CD14-positive monocyte (primary cell): ENCODE measurements at regions not wholly inside any gene's neighbourhood (a gene's known extent, or its start where the extent isn't known, plus 50 kb on each side); places are given as distances from the start of the nearest gene placed in this dataset.

Experiments
- DNase-seq, 3 donors: peaks; one replicate each; pipeline ENCODE4 v3.0.0-alpha.2; 2011 to 2022
- H2AFZ ChIP-seq: 2 replicates; pipeline ENCODE4 v1.6.0; 2012; ENCODE audit warnings: mild to moderate bottlenecking, low read depth, low read length, inconsistent platforms; ENCODE audit not compliant: insufficient read depth, poor library complexity, severe bottlenecking
- H3K27ac ChIP-seq, 2 donors: 1 replicate in 1 of 2; 2 replicates in 1 of 2; pipeline ENCODE4 v1.5.1; 2012 to 2013; ENCODE audit warnings: low read length in 2 of 2, control low read depth in 1 of 2, inconsistent platforms in 1 of 2, low read depth in 1 of 2, mild to moderate bottlenecking in 1 of 2
- H3K27me3 ChIP-seq, 2 donors: one replicate each; pipeline versions ENCODE4 v1.6.0 to v1.6.1; 2011 to 2013; ENCODE audit warnings: low read length in 2 of 2; ENCODE audit not compliant: control insufficient read depth in 2 of 2, insufficient read depth in 2 of 2
- H3K36me3 ChIP-seq, 2 donors: replicated peaks in 1 of 2; 1 replicate in 1 of 2; 2 replicates in 1 of 2; pipeline versions ENCODE4 v1.5.1 to v1.6.1; 2012 to 2013; ENCODE audit warnings: low read length in 2 of 2, control low read depth in 1 of 2, inconsistent platforms in 1 of 2, mild to moderate bottlenecking in 1 of 2; ENCODE audit not compliant: insufficient read depth in 2 of 2, control insufficient read depth in 1 of 2
- H3K4me1 ChIP-seq, 2 donors: 1 replicate in 1 of 2; 2 replicates in 1 of 2; pipeline versions ENCODE4 v1.5.1 to v1.6.1; 2012 to 2013; ENCODE audit warnings: low read length in 2 of 2, control low read depth in 1 of 2, inconsistent platforms in 1 of 2, mild to moderate bottlenecking in 1 of 2, moderate library complexity in 1 of 2; ENCODE audit not compliant: insufficient read depth in 2 of 2, control insufficient read depth in 1 of 2
- H3K4me2 ChIP-seq: replicated peaks from 2 replicates; pipeline ENCODE3; 2012; ENCODE audit warnings: low read length, moderate library complexity, mild to moderate bottlenecking; ENCODE audit not compliant: poor library complexity, severe bottlenecking; ENCODE audit errors: extremely low read depth
- H3K4me3 ChIP-seq, 3 experiments: fragments of 200-600 bp in 1 of 3; sonication (generic) in 1 of 3; replicated peaks in 1 of 3; 1 replicate in 2 of 3; 2 replicates in 1 of 3; pipeline ENCODE4 v1.5.1; 2011 to 2013; ENCODE audit warnings: low read length in 3 of 3, mild to moderate bottlenecking in 3 of 3, control low read depth in 2 of 3, low read depth in 2 of 3, inconsistent platforms in 1 of 3, moderate library complexity in 1 of 3
- H3K79me2 ChIP-seq: 2 replicates; pipeline ENCODE4 v1.6.0; 2012; ENCODE audit warnings: mild to moderate bottlenecking, control low read depth, inconsistent platforms, low read length, moderate library complexity; ENCODE audit not compliant: insufficient read depth
- H3K9ac ChIP-seq: 2 replicates; pipeline ENCODE4 v1.6.0; 2017; ENCODE audit warnings: low read length, mild to moderate bottlenecking; ENCODE audit not compliant: insufficient read depth, poor library complexity, severe bottlenecking
- H3K9me3 ChIP-seq, 2 donors: replicated peaks in 1 of 2; 1 replicate in 1 of 2; 2 replicates in 1 of 2; pipeline versions ENCODE4 v1.5.1 to v1.6.1; 2012 to 2013; ENCODE audit warnings: low read length in 2 of 2, control low read depth in 1 of 2; ENCODE audit not compliant: control insufficient read depth in 1 of 2, insufficient read depth in 1 of 2
- H4K20me1 ChIP-seq: 2 replicates; pipeline ENCODE4 v1.6.0; 2012; ENCODE audit warnings: mild to moderate bottlenecking, low read length, control low read depth, moderate library complexity; ENCODE audit not compliant: insufficient read depth
- H3K27ac Mint-ChIP-seq, 7 donors: one replicate each; pipeline ENCODE4 v1.8.0; 2020; ENCODE audit warnings: mild to moderate bottlenecking in 7 of 7, mixed read lengths in 7 of 7, moderate library complexity in 6 of 7, inconsistent platforms in 2 of 7
- H3K27me3 Mint-ChIP-seq, 3 donors: one replicate each; pipeline ENCODE4 v1.8.0; 2021 to 2022; ENCODE audit warnings: low read depth in 3 of 3, mild to moderate bottlenecking in 3 of 3, mixed read lengths in 3 of 3, moderate library complexity in 3 of 3, inconsistent platforms in 1 of 3
- H3K36me3 Mint-ChIP-seq, 2 donors: one replicate each; pipeline ENCODE4 v1.8.0; 2020; ENCODE audit warnings: mixed read lengths in 2 of 2, inconsistent platforms in 1 of 2, mild to moderate bottlenecking in 1 of 2
- H3K4me1 Mint-ChIP-seq: one replicate; pipeline ENCODE4 v1.8.0; 2020; ENCODE audit warnings: mild to moderate bottlenecking, mixed read lengths
- H3K4me3 Mint-ChIP-seq, 2 donors: one replicate each; pipeline ENCODE4 v1.8.0; 2020; ENCODE audit warnings: mild to moderate bottlenecking in 2 of 2, mixed read lengths in 2 of 2, moderate library complexity in 1 of 2
- H3K9me3 Mint-ChIP-seq, 7 donors: one replicate each; pipeline ENCODE4 v1.8.0; 2020 to 2022; ENCODE audit warnings: mixed read lengths in 7 of 7, mild to moderate bottlenecking in 6 of 7, moderate library complexity in 6 of 7, inconsistent platforms in 2 of 7
- WGBS: methylation state at CpG from one replicate; pipeline ENCODE4 v1.1.5; 2013; ENCODE audit warnings: missing lambda C conversion rate; ENCODE audit not compliant: insufficient coverage; 5-methylcytosine and 5-hydroxymethylcytosine counted together
- intact Hi-C, 2 donors: fragments of 100-400 bp; cut with micrococcal nuclease; formaldehyde crosslinking; loops; one replicate each; pipeline versions ENCODE4 v1.15.0 to v1.15.1; 2023
- TF ChIP-seq, protein P1 (sequence below): fragments of 200-600 bp; IDR thresholded peaks from one replicate; pipeline ENCODE4 v1.8.0; 2022; ENCODE audit warnings: antibody characterized with exemption, mild to moderate bottlenecking

DNA sequence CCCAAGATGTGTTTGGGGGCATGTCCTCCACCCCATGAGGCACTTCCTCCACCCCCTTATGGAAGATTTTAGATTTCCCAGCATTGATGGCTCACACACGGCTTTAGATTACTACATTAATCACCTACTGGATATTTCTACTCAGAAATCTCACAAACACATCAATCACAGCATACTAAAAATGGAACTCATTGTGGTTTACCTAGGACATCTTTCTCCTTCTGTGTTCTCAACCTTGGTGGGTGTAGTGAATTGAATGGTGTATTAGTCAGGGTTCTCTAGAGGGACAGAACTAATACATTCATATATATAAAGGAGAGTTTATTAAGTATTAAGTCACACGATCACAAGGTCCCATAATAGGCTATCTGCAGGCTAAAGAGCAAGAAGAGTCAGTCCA, 82.1 kb upstream of the CYRIA start:
- no peaks in the 10 kb centered on the region for H3K79me2 ChIP-seq
- Mint-ChIP-seq H3K4me3 (no peak overlapping the region), H3K9me3 (peaks cover 0 to 2% (median 0%) of the 10 kb centered on the region in 7 donors), H3K4me1 (peaks cover 17% of the 10 kb centered on the region), H3K36me3 (no peaks in the 10 kb centered on the region), H3K27me3 (peaks cover 0 to 7% (median 0%) of the 10 kb centered on the region in 3 donors), H3K27ac (no peak overlapping the region)
- TF ChIP-seq, protein P1, sequence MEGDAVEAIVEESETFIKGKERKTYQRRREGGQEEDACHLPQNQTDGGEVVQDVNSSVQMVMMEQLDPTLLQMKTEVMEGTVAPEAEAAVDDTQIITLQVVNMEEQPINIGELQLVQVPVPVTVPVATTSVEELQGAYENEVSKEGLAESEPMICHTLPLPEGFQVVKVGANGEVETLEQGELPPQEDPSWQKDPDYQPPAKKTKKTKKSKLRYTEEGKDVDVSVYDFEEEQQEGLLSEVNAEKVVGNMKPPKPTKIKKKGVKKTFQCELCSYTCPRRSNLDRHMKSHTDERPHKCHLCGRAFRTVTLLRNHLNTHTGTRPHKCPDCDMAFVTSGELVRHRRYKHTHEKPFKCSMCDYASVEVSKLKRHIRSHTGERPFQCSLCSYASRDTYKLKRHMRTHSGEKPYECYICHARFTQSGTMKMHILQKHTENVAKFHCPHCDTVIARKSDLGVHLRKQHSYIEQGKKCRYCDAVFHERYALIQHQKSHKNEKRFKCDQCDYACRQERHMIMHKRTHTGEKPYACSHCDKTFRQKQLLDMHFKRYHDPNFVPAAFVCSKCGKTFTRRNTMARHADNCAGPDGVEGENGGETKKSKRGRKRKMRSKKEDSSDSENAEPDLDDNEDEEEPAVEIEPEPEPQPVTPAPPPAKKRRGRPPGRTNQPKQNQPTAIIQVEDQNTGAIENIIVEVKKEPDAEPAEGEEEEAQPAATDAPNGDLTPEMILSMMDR: no peak
- H3K4me3 ChIP-seq: no peak overlapping the region
- no peak overlapping the region for H3K27ac ChIP-seq
- intact Hi-C loops: no loop called here
- peaks cover 2 to 4% of the 10 kb centered on the region in 2 donors for H3K4me1 ChIP-seq
- no peak overlapping the region for H3K9ac ChIP-seq
- H3K27me3 ChIP-seq: no peaks in the 10 kb centered on the region
- no peaks in the 10 kb centered on the region for H3K9me3 ChIP-seq
- no peak overlapping the region for H3K4me2 ChIP-seq
- H2AFZ ChIP-seq: no peak overlapping the region
- no peak for DNase-seq
- no peaks in the 10 kb centered on the region for H4K20me1 ChIP-seq
- no peaks in the 10 kb centered on the region for H3K36me3 ChIP-seq
- WGBS: no CpG with 5 or more reads among the region's 2 CpGs

DNA sequence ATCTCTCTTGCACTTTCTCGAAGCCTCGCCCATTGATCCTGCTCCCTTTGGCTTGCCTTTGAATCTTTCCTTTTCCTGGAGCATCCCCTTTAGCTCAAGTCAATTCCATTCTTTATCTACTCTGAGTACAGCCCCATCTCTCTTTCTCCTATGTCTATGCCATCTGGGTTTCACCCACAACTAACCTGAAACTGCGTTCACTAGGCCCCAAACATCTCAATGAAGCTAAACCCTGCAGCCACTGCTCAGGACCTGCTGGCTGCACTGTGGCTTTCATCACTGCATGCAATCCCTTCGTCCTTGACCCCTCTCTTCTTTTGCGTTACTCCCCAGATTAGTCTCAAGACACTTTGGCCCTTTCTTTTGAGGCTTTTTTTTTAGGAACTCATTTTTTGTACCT, 81.6 kb upstream of the CYRIA start:
- Mint-ChIP-seq H3K27ac (no peak overlapping the region), H3K27me3 (peaks cover 0 to 7% (median 0%) of the 10 kb centered on the region in 3 donors), H3K4me3 (no peak overlapping the region), H3K36me3 (no peaks in the 10 kb centered on the region), H3K4me1 (peaks cover 17% of the 10 kb centered on the region), H3K9me3 (peaks cover 0 to 2% (median 0%) of the 10 kb centered on the region in 7 donors)
- Histone ChIP-seq H3K4me1 (peaks cover 2 to 4% of the 10 kb centered on the region in 2 donors), H3K4me3 (no peak overlapping the region), H3K79me2 (no peaks in the 10 kb centered on the region), H3K4me2 (no peak overlapping the region), H3K9ac (no peak overlapping the region), H3K9me3 (no peaks in the 10 kb centered on the region), H3K27me3 (no peaks in the 10 kb centered on the region), H3K27ac (no peak overlapping the region), H3K36me3 (no peaks in the 10 kb centered on the region), H2AFZ (no peak overlapping the region), H4K20me1 (no peaks in the 10 kb centered on the region)
- intact Hi-C loops: no loop called here
- TF ChIP-seq, protein P1: no peak
- no peak for DNase-seq
- 98% methylated on average over 3 of the region's 5 CpGs for WGBS
